Hepatocyte (in vitro differentiated cells): ENCODE measurements at regions not wholly inside any gene's neighbourhood (a gene's known extent, or its start where the extent isn't known, plus 50 kb on each side); places are given as distances from the start of the nearest gene placed in this dataset.

Experiments used
- EZH2 ChIP-seq: fragments of 200-600 bp; sonication (generic); IDR thresholded peaks from 2 replicates; pipeline ENCODE4 v1.6.1; 2016; ENCODE audit warnings: antibody characterized with exemption, mild to moderate bottlenecking, borderline replicate concordance
- EZH2phosphoT487 ChIP-seq: fragments of 200-600 bp; sonication (generic); IDR thresholded peaks from one replicate; pipeline ENCODE4 v1.6.1; 2018; ENCODE audit warnings: antibody characterized with exemption, mild to moderate bottlenecking, low read depth, moderate library complexity; ENCODE audit not compliant: unreplicated experiment, severe bottlenecking
- TF ChIP-seq, protein P1 (sequence below): fragments of 200-600 bp; sonication (generic); IDR thresholded peaks from 2 replicates; pipeline ENCODE4 v1.5.1; 2016; ENCODE audit warnings: antibody characterized with exemption, mild to moderate bottlenecking; ENCODE audit not compliant: poor library complexity

DNA sequence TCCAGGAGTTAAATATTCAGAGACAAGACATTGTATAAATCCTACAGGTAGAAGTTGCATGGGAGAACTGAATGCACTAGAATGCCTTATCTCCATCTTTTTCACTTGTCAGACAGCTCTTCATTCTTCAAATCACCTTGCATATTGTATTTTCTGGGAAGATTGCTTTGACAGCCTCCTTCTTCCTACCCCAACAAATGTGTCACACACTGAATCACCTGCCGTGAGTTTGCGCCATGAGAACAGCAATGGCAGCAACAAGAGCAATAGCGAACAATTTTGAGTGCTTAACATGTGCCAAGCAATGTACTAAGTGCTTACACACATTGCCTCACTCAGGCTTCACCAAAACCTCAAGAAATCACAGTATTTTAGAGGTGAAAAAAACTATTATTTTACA lies 161.3 kb upstream of the REG3G start:
- TF ChIP-seq EZH2phosphoT487 (no peak), EZH2 (no peak)
- TF ChIP-seq, protein P1, sequence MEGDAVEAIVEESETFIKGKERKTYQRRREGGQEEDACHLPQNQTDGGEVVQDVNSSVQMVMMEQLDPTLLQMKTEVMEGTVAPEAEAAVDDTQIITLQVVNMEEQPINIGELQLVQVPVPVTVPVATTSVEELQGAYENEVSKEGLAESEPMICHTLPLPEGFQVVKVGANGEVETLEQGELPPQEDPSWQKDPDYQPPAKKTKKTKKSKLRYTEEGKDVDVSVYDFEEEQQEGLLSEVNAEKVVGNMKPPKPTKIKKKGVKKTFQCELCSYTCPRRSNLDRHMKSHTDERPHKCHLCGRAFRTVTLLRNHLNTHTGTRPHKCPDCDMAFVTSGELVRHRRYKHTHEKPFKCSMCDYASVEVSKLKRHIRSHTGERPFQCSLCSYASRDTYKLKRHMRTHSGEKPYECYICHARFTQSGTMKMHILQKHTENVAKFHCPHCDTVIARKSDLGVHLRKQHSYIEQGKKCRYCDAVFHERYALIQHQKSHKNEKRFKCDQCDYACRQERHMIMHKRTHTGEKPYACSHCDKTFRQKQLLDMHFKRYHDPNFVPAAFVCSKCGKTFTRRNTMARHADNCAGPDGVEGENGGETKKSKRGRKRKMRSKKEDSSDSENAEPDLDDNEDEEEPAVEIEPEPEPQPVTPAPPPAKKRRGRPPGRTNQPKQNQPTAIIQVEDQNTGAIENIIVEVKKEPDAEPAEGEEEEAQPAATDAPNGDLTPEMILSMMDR = no peak
